Urothelium cell line (cell line): ENCODE measurements at regions not wholly inside any gene's neighbourhood (a gene's known extent, or its start where the extent isn't known, plus 50 kb on each side); places are given as distances from the start of the nearest gene placed in this dataset.
"Not testable (repeated sequence)": the region's sequence is repeated elsewhere in the genome, so short reads cannot be mapped to it uniquely, and the experiment has no call there.

Experiments used
- DNase-seq: peaks from one replicate; pipeline ENCODE4 v3.0.0; 2011; ENCODE audit warnings: low spot score, mixed read lengths
- FAIRE-seq: peaks from 2 replicates; lab custom pipeline; 2011; peaks lifted over from hg19 to GRCh38; lab: Jason Lieb, UNC

GRCh38 chr9:79469164-79469563 lies 102.6 kb upstream of the TLE4 start:
- FAIRE-seq: no peak
- DNase-seq: no peak

GRCh38 chr9:79470954-79471353 lies 100.8 kb upstream of the TLE4 start:
- DNase-seq (no peak), FAIRE-seq (no peak)

GRCh38 chr9:79471580-79472543 lies 99.9 kb upstream of the TLE4 start:
- FAIRE-seq (no peak), DNase-seq (peak; percentile 17)

DNA sequence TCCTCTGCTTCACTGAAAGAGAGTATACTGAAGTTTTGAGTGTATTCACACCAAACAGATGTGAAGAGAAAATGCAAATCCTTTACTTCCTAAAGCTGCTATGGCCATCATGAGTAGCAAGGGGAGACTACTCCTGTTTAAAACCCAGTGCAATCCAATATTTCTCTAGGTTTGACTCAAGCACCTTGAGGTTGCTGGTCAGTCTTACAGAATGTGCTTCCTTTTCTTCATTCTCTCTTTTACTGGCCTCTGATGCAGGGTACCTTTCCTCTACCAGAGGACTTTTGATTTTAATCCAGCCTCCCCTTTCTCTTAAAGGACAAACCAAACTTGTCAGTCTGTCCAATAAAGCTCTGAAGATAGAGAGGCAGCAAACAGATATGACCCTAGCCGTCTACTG lies 98.1 kb upstream of the TLE4 start:
- FAIRE-seq (no peak), DNase-seq (no peak)

DNA sequence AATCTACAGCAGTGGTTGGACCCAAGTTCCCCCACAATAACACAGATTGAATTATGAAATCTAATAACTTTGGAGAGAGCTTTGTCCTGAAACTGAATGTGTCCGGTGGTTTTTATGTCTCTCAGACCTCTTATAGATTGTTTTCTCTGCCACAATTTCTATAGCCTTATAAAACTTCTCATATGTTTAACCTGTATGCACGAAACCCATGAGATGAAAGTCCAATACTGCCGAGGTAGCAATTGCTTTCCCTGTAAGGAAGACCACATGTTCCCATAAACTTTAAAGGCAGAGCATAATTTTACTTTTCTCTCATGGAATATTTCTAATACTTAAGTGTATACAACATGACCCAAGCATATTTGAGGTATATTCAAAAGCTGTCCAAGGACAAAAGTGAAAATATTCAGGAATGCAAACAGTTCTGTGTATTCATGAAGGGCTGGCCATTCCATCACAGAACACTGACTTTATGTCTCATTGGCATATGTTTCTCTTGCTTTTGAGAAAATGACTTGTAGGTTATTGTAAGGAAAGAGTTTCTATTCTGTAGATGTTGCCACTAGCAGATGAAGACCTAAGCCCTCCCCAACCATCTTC lies 94.4 kb upstream of the TLE4 start:
- no peak for FAIRE-seq

GRCh38 chr9:79477955-79478771 lies 93.6 kb upstream of the TLE4 start:
- peak; percentile 6 for DNase-seq
- FAIRE-seq: no peak

More for the DNA sequence above, 94.4 kb upstream of the TLE4 start:
- DNase-seq: no peak

- DNase-seq (no peak), FAIRE-seq (no peak)
Measured at GRCh38 chr9:79480639-79481038, 91.1 kb upstream of the TLE4 start.

GRCh38 chr9:79481846-79482477 lies 89.8 kb upstream of the TLE4 start:
- no peak for DNase-seq
- no peak for FAIRE-seq

GRCh38 chr9:79485258-79485657 lies 86.5 kb upstream of the TLE4 start:
- DNase-seq (no peak), FAIRE-seq (no peak)

DNA sequence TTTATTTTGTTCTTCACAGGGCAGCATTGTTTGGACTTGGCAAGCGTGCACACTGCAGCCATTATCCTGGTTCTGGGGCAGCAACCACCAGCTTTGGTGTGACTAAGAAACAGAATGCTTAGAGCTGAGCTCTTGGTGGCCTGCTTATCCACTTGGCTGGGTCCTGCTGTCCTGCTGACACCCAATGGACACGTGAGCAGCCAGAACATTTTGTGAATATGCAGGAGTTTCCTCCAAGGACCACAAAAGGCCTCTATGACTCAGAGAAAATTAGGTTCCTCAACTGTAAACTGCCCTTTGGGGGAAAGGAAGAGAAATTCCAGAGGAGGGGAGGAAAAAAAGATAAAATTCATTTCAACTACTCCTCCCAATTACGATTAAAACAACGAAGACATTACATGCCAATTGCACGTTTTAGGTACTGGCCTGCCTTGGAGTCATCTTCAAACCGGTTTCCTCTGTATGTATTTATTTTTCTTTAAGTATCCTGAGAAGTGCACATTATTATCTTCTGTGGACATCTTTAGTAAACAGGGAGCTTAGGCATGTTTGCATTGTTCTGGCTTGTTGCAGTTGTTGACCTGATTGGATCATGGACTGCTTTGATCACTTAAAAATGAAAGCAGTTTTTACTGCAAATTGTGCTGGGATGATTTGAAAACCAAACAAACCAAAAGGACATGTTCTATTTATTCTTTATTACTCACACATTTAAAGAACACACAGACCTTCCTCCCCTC lies 82.3 kb upstream of the TLE4 start:
- no peak for FAIRE-seq
- DNase-seq: peak; percentile 30

DNA sequence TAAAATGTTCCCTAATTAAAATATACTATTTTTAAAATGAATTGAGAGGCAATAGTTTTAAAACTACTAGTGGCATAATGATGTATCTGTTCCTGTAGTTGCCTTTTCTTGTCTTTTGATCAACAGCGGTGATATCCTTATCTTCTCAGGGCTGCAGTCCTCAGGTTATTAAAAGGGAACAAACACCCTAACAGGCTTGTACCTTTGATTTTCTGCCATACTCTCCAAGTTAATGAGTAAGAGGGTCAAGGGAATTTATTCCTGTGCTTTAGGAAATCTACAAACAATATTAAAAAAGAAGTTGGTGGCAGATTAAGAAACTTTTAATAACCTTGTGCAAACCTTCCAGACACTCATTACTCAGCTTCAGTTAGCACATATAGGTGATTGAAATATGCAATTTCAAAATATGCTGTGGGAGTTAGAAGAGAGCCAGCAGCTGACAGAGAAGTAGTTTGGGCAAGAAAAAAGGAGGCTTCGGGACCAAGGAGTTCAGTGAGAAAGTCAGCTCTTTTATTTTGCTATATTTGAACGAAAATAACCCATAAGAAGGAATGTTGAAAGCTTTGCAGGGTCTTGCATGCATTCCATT lies 81.0 kb upstream of the TLE4 start:
- no peak for FAIRE-seq
- no peak for DNase-seq

- DNase-seq (no peak), FAIRE-seq (no peak)
Measured at GRCh38 chr9:79492092-79493009, 79.4 kb upstream of the TLE4 start.

DNA sequence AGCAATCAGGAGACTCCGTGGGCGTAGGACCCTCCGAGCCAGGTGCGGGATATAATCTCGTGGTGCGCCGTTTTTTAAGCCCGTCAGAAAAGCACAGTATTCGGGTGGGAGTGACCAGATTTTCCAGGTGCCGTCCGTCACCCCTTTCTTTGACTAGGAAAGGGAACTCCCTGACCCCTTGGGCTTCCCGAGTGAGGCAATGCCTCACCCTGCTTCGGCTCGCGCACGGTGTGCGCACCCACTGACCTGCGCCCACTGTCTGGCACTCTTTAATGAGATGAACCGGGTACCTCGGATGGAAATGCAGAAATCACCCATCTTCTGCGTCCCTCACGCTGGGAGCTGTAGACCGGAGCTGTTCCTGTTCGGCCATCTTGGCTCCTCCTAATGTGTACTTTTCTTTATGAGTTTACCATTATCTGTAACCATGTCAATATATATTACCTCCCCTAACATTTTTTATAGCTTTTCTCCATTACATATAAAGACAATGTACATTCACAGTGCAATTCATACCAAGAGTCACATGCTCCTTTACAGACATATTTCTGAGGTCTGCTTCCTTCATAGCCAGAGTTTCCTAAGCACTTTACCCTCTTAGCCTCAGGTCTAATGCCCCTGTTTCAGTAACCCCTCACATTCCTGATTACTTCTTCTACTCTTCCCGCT lies 71.4 kb upstream of the TLE4 start:
- not testable (repeated sequence) for DNase-seq, FAIRE-seq

DNA sequence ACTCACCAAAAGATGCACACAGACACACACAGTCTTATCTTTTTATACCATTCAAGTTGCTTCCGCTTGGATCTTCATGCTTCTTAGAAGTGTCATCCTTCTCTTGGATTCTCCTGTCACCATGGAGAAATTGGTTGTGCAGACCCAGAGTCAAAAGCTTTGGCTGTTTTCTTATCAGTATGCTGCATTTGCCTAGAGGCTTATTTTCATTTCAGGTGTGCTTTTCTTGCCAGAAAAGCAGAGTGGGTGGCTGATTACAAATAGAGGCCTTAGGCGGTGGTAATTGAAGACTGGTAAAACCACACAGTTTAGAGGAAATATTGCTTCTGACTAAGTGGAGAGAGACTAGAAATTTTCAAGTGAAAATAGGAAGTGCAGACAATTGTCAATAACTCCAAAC lies 70.2 kb upstream of the TLE4 start:
- DNase-seq (no peak), FAIRE-seq (no peak)

- FAIRE-seq: no peak
Measured at GRCh38 chr9:79507801-79508200, 64.0 kb upstream of the TLE4 start.

DNA sequence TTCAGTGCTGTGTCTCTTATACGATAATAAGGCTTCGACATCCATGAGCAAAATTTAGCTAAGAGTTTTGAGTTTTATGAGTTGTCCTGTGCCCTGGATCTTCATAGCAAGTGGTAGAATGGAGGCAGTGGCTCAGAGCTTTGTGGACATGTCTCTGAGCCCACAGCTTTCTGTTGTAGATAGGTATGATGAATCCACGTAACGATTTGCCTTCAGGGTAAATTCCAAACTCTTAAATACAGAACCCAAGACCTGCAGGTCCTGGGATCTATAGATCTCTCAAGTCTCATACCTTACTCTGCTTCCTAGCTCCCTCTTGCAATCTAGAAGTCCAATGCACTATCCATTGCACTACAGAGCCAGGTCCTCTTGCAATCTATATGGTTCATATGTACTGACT lies 59.5 kb upstream of the TLE4 start:
- DNase-seq (no peak), FAIRE-seq (no peak)

More at GRCh38 chr9:79507801-79508200, 64.0 kb upstream of the TLE4 start:
- no peak for DNase-seq
